NB4 (cell line): ENCODE measurements at regions not wholly inside any gene's neighbourhood (a gene's known extent, or its start where the extent isn't known, plus 50 kb on each side); places are given as distances from the start of the nearest gene placed in this dataset.
"Not testable (repeated sequence)": the region's sequence is repeated elsewhere in the genome, so short reads cannot be mapped to it uniquely, and the experiment has no call there.

Experiments used
- DNase-seq: peaks from one replicate; pipeline ENCODE4 v3.0.0; 2010; ENCODE audit warnings: low read depth
- H3K4me3 ChIP-seq: one replicate; pipeline ENCODE4 v1.5.1; 2011; ENCODE audit warnings: mild to moderate bottlenecking, low read depth, low read length, moderate library complexity
- CTCF ChIP-seq: IDR thresholded peaks from one replicate; pipeline ENCODE4 v1.5.1; 2012; ENCODE audit warnings: low read depth, low read length
- MAX ChIP-seq: IDR thresholded peaks from 2 replicates; pipeline ENCODE4 v1.6.1; 2011; ENCODE audit warnings: low read depth, low read length
- MYC ChIP-seq: IDR thresholded peaks from 2 replicates; pipeline ENCODE4 v1.6.1; 2011; ENCODE audit warnings: low read depth, low read length
- POLR2A ChIP-seq: IDR thresholded peaks from 2 replicates; pipeline ENCODE4 v1.6.1; 2011; ENCODE audit warnings: mild to moderate bottlenecking; ENCODE audit not compliant: insufficient read length; ENCODE audit errors: extremely low read depth

- TF ChIP-seq CTCF, result no peak
- TF ChIP-seq POLR2A, result no peak
- TF ChIP-seq MYC, result no peak
- no peak for TF ChIP-seq MAX
- no peak overlapping the region for H3K4me3 ChIP-seq
- no peak for DNase-seq
These were observed 452.7 kb downstream of the TMEM114 start for GRCh38 chr16:8137606-8138005.

GRCh38 chr16:8130197-8130596 lies 460.1 kb downstream of the TMEM114 start:
- no peak for DNase-seq
- TF ChIP-seq POLR2A (no peak), CTCF (no peak), MAX (no peak), MYC (no peak)
- no peak overlapping the region for H3K4me3 ChIP-seq

GRCh38 chr16:8127070-8127469 lies 463.2 kb downstream of the TMEM114 start:
- no peak for DNase-seq
- no peak overlapping the region for H3K4me3 ChIP-seq
- TF ChIP-seq CTCF (no peak), POLR2A (no peak), MAX (no peak), MYC (no peak)

- no peak for TF ChIP-seq MYC
- no peak for TF ChIP-seq POLR2A
- TF ChIP-seq CTCF, result no peak
- TF ChIP-seq MAX, result no peak
- no peak overlapping the region for H3K4me3 ChIP-seq
- no peak for DNase-seq
These were observed 464.0 kb downstream of the TMEM114 start for GRCh38 chr16:8126313-8126712.

GRCh38 chr16:8120001-8120400 lies 470.3 kb downstream of the TMEM114 start:
- DNase-seq, result no peak
- TF ChIP-seq POLR2A (no peak), MAX (no peak)
- H3K4me3 ChIP-seq, result no peak overlapping the region

GRCh38 chr16:8115814-8116213 lies 474.5 kb downstream of the TMEM114 start:
- no peak for DNase-seq
- TF ChIP-seq POLR2A (no peak), MAX (no peak), CTCF (no peak), MYC (no peak)
- H3K4me3 ChIP-seq, result no peak overlapping the region

- DNase-seq, H3K4me3 ChIP-seq: not testable (repeated sequence)
These were observed 475.4 kb downstream of the TMEM114 start for GRCh38 chr16:8114941-8115340.
